ENCODE measurements at regions not wholly inside any gene's neighbourhood (a gene's known extent, or its start where the extent isn't known, plus 50 kb on each side); places are given as distances from the start of the nearest gene placed in this dataset.

DNA sequence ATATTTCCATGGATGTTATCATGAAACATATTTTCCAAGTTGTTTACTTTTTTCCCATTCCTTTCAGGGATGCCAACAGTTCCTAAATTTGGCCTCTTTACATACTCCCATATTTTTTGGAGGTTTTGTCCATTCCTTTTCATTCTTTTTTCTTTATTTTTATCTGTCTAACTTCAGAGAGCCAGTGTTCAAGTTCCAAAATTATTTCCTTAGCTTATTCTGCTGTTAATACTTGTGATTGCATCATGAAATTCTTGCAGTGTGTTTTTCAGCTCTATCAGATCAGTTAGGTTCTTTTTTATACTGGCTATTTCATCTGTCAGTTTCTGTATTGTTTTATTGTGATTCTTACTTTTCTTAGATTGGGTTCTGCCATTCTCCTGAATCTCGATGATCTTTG is 89.9 kb upstream of the TCF21 start:
- H3K4me3 ChIP-seq: no peak overlapping the region
- H3K27ac ChIP-seq: no peak overlapping the region
- intact Hi-C loops (cut with DNase I): no loop called here
- H3K36me3 ChIP-seq (replicated peaks in 1 of 2; ENCODE audit: insufficient read depth in 1 of 2, low read depth in 2 of 2): no peaks in the 10 kb centered on the region
- TF ChIP-seq, protein P1, sequence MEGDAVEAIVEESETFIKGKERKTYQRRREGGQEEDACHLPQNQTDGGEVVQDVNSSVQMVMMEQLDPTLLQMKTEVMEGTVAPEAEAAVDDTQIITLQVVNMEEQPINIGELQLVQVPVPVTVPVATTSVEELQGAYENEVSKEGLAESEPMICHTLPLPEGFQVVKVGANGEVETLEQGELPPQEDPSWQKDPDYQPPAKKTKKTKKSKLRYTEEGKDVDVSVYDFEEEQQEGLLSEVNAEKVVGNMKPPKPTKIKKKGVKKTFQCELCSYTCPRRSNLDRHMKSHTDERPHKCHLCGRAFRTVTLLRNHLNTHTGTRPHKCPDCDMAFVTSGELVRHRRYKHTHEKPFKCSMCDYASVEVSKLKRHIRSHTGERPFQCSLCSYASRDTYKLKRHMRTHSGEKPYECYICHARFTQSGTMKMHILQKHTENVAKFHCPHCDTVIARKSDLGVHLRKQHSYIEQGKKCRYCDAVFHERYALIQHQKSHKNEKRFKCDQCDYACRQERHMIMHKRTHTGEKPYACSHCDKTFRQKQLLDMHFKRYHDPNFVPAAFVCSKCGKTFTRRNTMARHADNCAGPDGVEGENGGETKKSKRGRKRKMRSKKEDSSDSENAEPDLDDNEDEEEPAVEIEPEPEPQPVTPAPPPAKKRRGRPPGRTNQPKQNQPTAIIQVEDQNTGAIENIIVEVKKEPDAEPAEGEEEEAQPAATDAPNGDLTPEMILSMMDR (IDR thresholded peaks at IDR 0.05): no peak
- TF ChIP-seq POLR2A (IDR thresholded peaks at IDR 0.05): no peak
- DNase-seq (no peak), ATAC-seq (no peak)
- H3K9me3 ChIP-seq: no peaks in the 10 kb centered on the region
- no peaks in the 10 kb centered on the region for H3K27me3 ChIP-seq
- no peaks in the 10 kb centered on the region for H3K4me1 ChIP-seq
- WGBS, 2 donors: 57% methylated on average over 1 of the region's 1 CpG

DNA sequence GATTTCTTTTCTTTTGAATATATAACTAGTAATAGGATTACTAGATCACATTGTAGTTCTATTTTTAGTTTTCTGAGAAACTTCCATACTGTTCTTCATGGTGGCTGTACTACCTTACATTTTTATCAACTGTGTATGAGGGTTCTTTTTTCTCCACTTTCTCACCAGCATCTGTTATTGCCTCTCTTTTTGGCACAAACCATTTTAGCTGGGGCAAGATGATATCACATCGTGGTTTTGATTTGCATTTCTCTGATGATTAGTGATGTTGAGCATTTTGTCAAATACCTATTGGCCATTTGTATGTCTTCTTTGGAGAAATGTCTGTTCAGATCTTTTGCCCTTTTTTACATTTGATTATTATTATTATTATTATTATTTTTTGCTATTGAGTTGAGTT is 86.1 kb upstream of the TCF21 start:
- no peaks in the 10 kb centered on the region for H3K4me1 ChIP-seq
- DNase-seq: no peak
- no peaks in the 10 kb centered on the region for H3K9me3 ChIP-seq
- H3K36me3 ChIP-seq (replicated peaks in 1 of 2; ENCODE audit: insufficient read depth in 1 of 2, low read depth in 2 of 2): no peaks in the 10 kb centered on the region
- H3K27me3 ChIP-seq: no peaks in the 10 kb centered on the region
- TF ChIP-seq POLR2A (IDR thresholded peaks at IDR 0.05): no peak
- TF ChIP-seq, protein P1 (IDR thresholded peaks at IDR 0.05): no peak
- 52 to 57% methylated on average over 1 of the region's 1 CpG for WGBS, 2 donors
- no peak for ATAC-seq
- H3K4me3 ChIP-seq: no peak overlapping the region
- intact Hi-C loops (cut with DNase I): no loop called here
- no peak overlapping the region for H3K27ac ChIP-seq

DNA sequence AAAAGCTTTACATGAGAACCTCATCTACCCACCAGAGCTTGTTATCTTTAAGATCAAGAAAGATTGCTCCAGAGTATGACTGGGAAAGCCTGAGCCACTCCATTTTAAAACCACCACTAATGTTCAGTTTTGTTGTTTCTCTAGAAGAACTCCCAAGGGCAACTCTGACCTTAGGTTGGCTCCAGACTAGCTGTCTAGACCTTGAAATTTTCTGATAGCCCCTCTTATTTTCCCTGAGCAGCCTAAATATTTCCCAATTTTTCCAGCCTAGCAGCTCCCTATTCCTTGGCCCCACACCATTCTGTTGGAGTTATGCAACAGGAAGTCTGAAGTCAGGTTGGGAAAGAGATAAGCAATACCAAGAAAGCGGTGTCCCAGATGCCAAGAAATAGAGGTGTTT is 84.6 kb upstream of the TCF21 start:
- no peak for ATAC-seq
- no peaks in the 10 kb centered on the region for H3K27me3 ChIP-seq
- no peaks in the 10 kb centered on the region for H3K36me3 ChIP-seq (replicated peaks in 1 of 2; ENCODE audit: insufficient read depth in 1 of 2, low read depth in 2 of 2)
- no peak overlapping the region for H3K27ac ChIP-seq
- no peaks in the 10 kb centered on the region for H3K9me3 ChIP-seq
- 75 to 77% methylated on average over 1 of the region's 1 CpG for WGBS, 2 donors
- H3K4me3 ChIP-seq: no peak overlapping the region
- TF ChIP-seq, protein P1 (IDR thresholded peaks at IDR 0.05): no peak
- TF ChIP-seq POLR2A (IDR thresholded peaks at IDR 0.05): no peak
- H3K4me1 ChIP-seq: no peaks in the 10 kb centered on the region
- DNase-seq: peak in 1 of 4 donors; percentile 6
- intact Hi-C loops (cut with DNase I): no loop called here

DNA sequence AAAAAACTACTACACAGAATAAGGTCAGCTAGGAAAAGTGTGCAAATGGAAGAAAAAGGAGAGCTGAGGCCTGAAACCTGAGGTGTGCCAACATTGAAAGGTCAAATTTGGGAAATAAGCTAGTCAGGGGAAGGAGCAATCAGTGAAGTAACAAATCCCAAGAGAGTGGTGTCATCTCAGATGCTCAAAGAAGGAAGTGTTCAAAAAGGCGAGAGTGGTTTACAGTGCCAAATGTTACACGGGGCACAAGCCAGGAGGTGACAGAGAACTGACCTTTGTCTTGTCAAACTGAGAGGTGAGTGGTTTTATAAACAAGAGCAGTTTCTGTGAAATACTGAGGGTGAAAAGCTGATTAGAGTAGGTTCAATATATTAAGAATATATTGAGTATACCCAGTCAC is 83.0 kb upstream of the TCF21 start:
- 59 to 65% methylated on average over 2 of the region's 2 CpGs for WGBS, 2 donors
- DNase-seq: no peak
- TF ChIP-seq POLR2A (IDR thresholded peaks at IDR 0.05): no peak
- TF ChIP-seq, protein P1 (IDR thresholded peaks at IDR 0.05): no peak

DNA sequence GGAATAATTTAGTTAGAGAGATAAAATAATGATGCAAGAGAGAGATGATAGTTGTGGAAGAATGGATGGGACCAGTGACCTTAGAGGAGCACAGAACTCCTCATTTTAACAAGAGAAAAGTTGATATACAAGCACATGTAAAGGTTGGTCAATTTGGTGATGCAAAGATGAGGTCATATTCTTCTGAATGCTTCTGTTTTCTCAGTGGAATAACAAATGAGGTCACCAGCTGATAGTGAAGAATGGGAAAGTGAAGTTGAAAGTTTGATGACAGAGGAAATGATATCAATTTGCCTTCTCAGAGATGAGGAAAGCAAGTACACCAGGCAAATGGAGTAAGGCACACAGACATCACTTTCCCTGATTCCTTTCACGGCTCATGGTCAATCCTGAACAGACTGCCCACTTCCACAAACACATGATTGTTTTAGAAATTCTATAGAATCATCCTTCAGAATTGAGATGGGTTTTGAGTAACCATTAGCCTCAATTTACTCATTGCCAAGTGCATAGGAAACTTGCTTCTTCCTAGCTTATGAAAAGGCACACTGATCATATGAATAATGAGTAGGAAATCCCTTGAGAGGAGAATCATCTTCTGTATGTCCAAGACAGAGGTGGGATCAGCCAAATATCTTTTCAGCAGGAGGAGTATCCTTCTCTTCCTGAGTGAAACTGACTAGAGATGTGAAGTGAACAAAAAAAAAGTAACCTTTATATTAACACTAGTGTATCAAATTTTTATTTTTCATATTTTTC is 82.4 kb upstream of the TCF21 start:
- Histone ChIP-seq H3K36me3 (replicated peaks in 1 of 2; ENCODE audit: insufficient read depth in 1 of 2, low read depth in 2 of 2) (no peaks in the 10 kb centered on the region), H3K27me3 (no peaks in the 10 kb centered on the region), H3K9me3 (no peaks in the 10 kb centered on the region), H3K4me1 (no peaks in the 10 kb centered on the region), H3K4me3 (no peak overlapping the region), H3K27ac (no peak overlapping the region)
- DNase-seq: no peak
- whole genome bisulfite sequencing, 2 donors: 62 to 75% methylated on average over 1 of the region's 1 CpG
- TF ChIP-seq POLR2A (IDR thresholded peaks at IDR 0.05): no peak
- TF ChIP-seq, protein P1 (IDR thresholded peaks at IDR 0.05): no peak
- intact Hi-C loops (cut with DNase I): no loop called here
- no peak for ATAC-seq

More for the DNA sequence above, 83.0 kb upstream of the TCF21 start:
- H3K4me1 ChIP-seq: no peaks in the 10 kb centered on the region
- no peak for ATAC-seq
- H3K27ac ChIP-seq: no peak overlapping the region
- no peaks in the 10 kb centered on the region for H3K9me3 ChIP-seq
- no peak overlapping the region for H3K4me3 ChIP-seq
- intact Hi-C loops (cut with DNase I): no loop called here
- H3K36me3 ChIP-seq (replicated peaks in 1 of 2; ENCODE audit: insufficient read depth in 1 of 2, low read depth in 2 of 2): no peaks in the 10 kb centered on the region
- no peaks in the 10 kb centered on the region for H3K27me3 ChIP-seq
